A673 (cell line): ENCODE measurements at regions not wholly inside any gene's neighbourhood (a gene's known extent, or its start where the extent isn't known, plus 50 kb on each side); places are given as distances from the start of the nearest gene placed in this dataset.

Source experiments
- EZH2 ChIP-seq: fragments of 200-600 bp; sonication (generic); IDR thresholded peaks from 2 replicates; pipeline ENCODE4 v1.6.1; 2017; ENCODE audit warnings: borderline replicate concordance, low read depth, mild to moderate bottlenecking, mixed read lengths, antibody characterized with exemption, low read length; ENCODE audit not compliant: poor library complexity, severe bottlenecking
- TF ChIP-seq, protein P1 (sequence below): fragments of 300-800, 200-600 bp; sonication (generic); conservative IDR thresholded peaks from 2 replicates; pipeline ENCODE4 v1.5.1; 2017; ENCODE audit warnings: low read depth, mild to moderate bottlenecking, antibody characterized with exemption, low read length, moderate library complexity, mixed read lengths

DNA sequence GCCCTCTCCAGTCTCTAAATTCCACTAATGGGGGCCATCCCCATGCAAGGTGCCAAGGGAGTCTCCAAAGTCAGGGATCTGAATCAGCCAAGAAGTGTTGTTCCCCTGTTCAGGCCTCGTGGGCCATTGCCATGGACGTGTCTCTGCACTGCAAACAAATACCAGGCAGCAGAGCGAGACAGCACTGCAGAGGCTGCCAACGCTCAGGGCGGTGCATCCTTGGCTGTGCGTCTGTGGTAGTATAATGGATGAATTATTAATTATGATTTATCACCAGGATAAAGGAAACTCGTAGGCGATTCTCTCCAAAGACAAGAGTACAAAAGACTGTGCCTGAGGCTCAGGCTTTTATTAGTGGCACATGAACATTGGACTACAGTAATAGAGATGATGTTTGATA, 122.3 kb upstream of the NTF3 start:
- TF ChIP-seq, protein P1, sequence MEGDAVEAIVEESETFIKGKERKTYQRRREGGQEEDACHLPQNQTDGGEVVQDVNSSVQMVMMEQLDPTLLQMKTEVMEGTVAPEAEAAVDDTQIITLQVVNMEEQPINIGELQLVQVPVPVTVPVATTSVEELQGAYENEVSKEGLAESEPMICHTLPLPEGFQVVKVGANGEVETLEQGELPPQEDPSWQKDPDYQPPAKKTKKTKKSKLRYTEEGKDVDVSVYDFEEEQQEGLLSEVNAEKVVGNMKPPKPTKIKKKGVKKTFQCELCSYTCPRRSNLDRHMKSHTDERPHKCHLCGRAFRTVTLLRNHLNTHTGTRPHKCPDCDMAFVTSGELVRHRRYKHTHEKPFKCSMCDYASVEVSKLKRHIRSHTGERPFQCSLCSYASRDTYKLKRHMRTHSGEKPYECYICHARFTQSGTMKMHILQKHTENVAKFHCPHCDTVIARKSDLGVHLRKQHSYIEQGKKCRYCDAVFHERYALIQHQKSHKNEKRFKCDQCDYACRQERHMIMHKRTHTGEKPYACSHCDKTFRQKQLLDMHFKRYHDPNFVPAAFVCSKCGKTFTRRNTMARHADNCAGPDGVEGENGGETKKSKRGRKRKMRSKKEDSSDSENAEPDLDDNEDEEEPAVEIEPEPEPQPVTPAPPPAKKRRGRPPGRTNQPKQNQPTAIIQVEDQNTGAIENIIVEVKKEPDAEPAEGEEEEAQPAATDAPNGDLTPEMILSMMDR: no peak
- TF ChIP-seq EZH2: no peak
